Hepatic stellate cell (primary cell): ENCODE measurements at regions not wholly inside any gene's neighbourhood (a gene's known extent, or its start where the extent isn't known, plus 50 kb on each side); places are given as distances from the start of the nearest gene placed in this dataset.
"Not testable (repeated sequence)": the region's sequence is repeated elsewhere in the genome, so short reads cannot be mapped to it uniquely, and the experiment has no call there.

Experiments
- DNase-seq: peaks from one replicate; pipeline ENCODE4 v3.0.0; 2011; ENCODE audit warnings: low spot score

DNA sequence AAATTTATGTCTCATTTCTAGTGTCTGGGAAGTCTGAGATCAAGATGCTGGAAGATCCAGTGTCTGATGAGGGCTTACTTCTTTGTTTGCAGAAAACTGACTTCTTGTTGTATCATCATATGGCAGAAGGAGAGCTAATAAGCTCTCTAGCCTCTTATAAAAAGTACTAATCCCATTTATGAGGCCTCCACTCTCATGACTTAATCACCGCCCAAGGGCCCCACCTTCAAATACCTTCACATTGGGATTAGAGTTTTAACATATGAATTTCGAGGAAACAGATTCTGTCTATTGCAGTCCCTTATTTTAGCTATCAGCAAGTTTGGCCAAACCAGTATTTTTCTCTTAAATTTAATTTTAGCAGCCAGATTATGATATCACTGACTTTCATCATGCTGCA lies 150.2 kb upstream of the TMPRSS15 start:
- DNase-seq = no peak

DNA sequence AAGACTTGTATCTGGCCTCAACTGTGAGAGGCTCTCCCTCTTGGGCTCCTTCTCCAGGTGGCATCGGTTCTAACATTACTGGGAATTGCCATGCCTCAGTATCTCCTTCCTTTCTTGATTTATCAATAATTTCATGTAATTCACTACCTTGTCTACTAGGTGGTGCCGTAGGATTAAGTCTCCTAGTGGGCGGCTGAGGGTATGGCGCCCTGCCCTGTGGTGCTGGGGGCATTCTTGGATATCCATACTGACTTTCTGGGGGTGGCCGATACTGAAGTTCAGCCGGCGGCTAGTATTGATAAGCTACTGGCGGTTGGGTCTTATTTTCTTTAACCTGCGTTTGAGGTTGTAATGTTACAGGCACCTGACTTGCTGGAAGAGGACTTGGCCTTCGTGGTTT lies 164.2 kb upstream of the TMPRSS15 start:
- not testable (repeated sequence) for DNase-seq

DNA sequence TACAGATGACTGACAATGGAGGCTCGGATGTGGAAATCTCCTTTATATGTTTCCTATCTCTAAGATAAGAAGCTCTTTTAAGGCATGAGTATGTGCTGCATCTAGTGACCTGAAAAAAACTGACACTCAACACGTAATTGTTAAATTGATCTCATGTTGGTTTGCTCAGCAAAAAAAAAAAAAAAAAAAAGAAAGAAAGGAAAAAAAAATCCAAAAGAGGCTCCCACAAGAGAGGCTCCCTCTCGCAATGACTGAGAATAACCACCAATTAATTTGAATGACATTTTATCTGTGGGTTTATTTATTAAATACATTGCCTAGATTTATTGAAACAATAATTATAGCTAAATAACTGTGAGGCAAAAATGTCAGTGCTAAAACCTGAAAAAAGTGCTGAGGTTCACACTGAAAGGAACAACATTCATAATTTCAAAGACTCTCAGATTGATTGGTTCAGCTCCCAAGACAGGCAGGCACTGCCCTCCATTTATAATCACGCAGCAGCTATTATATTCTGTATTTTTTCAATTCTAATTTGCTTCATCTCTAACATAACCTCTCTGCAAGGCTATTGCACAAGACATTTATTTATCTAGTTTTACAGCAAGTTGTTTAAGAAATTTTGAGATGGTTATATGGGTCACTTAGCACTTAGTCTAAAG lies 184.5 kb upstream of the TMPRSS15 start:
- DNase-seq = no peak

DNA sequence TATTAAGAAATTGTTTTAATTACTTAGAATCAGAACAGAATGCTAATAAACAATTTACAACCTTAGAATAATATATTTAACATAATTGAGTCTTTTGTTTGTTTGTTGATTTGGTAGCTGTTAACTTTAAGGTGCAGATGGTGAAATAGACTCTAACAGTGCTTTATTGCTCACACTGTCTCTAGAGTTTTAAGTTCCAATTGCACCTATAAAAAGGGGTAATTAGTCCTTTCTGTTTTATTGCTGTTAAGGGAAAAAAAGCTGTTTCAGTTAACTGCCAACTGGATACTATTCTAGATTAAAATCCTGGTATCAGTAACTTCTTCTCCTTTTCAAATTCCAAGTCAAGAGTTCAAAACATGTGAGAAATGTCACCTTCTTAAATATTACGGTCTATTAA lies 197.6 kb upstream of the TMPRSS15 start:
- DNase-seq = no peak

DNA sequence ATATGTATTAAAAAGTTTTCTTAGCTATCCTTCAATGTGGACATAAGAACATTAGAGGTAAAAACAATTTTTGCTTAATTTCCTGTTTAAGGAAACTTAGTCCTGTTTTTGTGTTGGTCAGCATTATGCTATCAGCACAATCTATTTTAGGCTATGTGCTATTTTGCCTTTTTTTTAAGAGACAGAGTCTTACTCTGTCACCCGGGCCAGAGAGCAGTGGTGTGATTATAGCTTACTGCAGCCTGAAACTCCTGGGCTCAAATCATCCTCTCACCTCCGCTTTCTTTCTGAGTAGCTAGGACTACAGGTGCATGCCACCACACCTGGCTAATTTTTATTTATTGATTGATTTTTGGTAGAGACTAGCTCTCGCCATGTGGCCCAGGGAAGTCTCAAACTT lies 199.1 kb upstream of the TMPRSS15 start:
- no peak for DNase-seq

DNA sequence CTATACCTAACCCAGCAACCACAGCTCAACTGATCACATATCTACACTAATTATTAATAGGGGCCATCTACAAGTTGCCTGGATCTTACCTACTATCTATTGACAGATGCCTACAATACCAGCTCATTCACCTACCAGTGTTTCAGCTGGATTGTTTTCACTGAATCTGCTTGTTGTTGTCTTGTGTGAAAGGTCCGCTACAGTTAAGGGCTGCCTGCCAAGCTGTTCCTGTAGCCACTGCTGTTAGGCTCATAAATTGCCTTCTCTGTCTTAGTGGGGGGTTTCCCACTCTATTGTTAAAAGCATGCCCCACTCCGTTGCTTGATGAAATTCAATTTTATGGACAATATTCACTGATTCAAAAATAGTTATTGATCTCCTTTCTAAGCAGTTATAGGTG lies 199.7 kb upstream of the TMPRSS15 start:
- DNase-seq = no peak

DNA sequence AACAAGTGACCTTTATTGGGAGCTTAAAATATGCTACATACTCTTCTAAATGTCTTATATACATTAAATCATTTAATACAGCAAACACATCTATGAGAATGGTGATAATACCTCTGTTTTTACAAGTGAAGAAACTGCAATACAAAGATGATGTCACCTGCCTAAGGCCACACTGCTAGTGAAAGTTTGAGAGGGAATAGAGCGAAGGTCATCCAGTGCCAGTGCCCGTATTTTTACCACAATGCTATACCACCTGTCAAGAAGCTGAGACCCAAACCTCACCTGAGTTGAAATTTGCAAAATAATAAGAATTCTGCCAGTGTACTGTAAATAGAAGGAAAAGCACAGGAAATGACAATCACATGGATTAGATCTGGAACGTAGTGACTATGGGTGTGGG lies 200.4 kb upstream of the TMPRSS15 start:
- DNase-seq = no peak

DNA sequence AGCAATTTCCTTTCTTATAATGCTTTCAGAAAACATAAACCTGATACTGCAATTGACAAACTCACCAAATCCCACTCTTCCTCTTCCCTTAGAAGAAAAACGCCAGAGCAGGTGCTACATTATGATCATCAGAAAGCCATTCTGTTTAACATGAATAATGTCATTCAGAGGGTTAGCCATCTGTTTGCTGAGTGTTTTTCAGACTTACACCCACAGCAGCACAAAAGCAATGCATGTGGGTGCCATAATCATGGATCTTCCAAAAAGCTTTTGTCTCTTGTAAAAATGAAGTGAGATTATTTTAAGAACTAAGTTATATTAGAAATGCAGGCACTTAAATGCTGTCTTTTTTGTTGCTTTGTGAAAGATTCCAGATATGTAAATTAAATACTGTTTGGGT lies 204.6 kb upstream of the TMPRSS15 start:
- no peak for DNase-seq

DNA sequence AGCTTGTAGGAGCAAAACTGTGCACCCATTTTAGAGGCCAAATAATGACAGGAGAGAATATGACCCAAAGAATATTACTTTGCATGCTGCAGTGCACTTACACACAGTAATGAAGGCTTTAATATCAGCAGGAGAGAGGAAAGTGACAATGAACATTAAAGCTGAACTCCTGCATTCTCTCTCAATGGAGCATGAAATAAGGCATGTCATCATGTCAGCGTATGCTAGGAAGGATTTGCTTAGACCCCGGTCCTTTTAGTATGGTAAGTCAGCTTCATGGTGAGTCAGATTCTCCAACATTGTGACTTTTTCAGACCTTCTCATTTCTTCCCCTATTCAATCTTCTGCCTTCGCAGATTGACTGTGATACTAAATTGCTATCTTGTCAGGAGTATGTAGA lies 210.7 kb upstream of the TMPRSS15 start:
- no peak for DNase-seq

DNA sequence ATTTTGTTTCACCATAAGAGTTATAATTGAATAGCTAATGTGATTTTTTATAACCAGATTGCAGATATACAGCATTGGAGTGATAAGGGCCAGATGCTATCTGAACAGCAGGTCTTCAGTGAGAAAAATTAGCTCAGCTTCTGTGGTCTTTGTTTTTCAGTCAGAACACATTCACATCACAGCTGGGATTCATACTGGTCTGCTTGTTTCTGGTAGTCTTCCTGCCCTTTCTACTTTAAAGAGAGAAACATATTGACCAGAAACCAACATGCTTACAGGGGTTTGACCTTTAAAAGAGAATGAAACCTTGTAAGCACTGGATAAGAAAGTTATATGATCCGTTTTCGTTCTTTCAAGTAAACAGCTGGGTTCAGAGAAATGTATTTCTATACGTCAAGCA lies 213.7 kb upstream of the TMPRSS15 start:
- no peak for DNase-seq

DNA sequence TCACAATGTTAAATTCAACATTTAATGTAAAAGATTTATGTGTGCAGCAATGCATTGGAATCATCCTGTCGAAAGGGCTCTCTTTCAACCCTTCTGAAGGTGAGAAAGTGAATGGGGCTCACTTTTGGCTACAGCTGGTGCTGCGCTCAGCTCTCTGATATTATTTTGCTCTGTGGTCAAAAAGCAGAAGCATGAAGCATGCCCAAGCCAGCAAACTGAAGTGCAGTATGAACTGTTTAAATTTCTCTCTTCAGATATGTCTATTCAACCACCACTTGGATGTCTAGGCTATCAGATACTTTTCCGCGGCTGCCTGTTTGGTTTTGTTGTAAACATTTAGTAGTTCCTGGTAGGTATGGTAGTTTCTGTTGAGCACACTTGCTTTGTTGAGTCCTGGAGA lies 216.9 kb upstream of the TMPRSS15 start:
- DNase-seq = no peak

DNA sequence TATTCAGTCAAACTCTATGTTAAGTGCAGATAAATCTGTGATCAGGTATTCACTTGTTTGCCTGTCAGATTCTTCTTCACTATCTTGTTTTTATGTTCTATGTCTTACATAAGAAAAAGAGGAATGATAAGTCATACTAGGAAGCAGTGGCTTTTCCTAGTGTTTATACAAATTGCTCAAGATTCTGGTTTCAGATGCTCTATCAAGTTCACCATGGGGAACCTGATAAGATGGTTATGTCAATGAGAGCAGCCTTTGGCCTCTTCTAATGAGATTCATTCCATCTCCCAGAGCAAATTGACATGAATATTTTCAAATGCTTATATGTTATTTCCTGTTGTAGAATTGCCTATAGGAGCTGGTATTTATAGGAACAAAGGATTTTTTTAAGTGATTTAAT lies 218.8 kb upstream of the TMPRSS15 start:
- no peak for DNase-seq

DNA sequence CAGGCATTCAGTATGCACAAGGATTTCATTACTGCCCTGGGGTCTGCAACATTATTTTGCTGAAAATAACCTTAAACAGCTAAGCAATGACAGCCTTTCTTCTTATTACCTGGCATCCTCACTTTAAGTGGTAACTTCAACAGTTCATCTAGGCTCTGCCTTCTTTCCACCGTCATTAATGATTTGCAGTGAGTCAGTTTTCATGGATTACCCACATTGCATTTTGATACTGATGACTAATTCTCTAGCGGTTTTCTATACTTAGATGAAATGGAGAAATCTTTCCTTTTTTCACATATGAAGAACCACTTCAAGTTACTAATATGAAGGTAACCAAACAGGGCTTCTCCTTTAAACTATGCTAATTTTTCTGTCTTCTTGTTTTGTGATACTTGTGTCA lies 226.9 kb upstream of the TMPRSS15 start:
- no peak for DNase-seq

DNA sequence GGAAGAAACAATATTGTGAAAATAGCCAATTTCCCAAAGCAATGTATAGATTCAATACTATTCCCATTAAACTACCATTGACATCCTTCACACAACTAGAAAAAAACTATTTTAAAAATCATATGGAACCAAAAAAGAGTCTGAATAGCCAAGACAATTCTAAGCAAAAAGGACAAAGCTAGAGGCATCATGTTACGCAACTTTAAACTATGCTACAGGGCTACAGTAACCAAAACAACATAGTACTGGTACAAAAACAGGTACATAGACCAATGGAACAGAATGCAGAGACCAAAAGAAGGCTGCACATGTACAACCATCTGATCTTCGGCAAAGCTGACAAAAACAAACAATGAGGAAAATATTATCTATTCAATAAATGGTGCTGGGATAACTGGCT lies 233.3 kb upstream of the TMPRSS15 start:
- DNase-seq = no peak

DNA sequence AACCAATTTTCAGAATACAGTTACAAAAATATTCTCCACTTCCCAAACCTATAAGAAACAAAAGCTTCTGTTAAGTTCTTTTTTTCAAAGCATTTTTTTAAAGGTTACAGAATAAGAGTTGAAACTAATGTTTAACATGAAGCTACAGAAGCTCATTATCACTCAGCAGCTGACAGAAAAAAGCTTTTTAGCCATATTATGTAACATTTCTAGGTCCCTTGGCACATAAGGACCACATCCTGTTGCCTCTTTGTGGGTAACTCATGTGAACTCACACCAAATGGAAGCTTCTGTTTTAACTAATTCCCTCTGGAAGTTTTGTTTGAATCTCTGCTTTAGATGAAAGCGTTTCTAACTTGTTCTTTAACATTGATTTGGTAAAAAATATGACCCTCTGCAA lies 242.5 kb upstream of the TMPRSS15 start:
- DNase-seq = no peak

DNA sequence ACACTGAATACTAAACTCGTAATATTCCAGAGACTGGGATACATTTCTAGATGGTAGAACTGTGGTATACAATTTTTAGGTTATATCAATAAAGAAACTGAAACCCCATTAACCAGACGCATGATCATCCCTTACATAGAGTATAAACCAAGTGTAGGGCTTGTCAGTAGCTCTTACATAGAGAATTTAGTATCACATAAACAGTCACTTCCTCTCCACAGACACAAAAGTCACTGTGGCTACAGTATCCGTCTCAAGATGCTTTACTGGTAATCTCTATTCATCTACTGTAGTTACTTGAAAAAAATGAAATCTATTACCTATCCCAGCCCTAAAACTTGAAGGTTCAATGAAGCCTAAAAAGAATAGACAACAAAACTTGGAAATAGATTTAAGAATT lies 252.3 kb upstream of the TMPRSS15 start:
- no peak for DNase-seq

DNA sequence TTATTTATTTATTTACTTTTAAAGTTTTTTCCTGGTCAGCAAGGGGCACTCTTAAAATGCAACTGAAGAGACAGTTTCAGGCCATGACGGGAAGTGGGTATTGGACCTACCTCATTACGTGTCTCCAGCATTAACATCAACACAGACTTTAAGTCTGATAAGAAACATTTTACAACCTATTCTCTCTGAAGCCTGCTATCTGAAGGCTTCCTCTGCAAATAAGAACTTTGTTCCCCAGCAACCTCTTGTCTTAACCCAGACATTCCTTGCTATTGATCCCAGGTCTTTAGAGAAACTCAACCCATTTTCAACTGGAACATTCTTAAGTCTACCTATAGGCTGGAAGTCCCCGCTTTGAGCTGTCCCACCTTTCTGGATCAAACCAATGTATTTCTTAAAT lies 258.3 kb upstream of the TMPRSS15 start:
- no peak for DNase-seq

DNA sequence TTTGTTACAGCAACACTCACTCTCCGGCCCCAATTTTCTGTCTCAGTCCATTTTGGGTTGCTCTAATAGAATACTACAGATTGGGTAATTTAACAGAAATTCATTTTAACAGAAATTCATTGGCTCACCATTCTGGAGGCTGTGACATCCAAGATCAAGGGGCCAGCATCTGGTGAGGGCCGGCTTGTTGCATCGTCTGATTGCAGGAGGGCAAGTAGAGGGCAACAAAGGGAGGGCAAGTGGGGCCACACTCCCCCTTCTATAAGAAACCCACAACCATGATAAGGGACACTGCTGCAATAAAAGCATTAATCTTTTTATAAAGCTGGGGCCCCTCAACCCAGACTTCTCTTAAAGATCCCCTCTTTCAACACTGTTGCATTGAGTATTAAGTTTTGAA lies 260.1 kb upstream of the TMPRSS15 start:
- DNase-seq = no peak

DNA sequence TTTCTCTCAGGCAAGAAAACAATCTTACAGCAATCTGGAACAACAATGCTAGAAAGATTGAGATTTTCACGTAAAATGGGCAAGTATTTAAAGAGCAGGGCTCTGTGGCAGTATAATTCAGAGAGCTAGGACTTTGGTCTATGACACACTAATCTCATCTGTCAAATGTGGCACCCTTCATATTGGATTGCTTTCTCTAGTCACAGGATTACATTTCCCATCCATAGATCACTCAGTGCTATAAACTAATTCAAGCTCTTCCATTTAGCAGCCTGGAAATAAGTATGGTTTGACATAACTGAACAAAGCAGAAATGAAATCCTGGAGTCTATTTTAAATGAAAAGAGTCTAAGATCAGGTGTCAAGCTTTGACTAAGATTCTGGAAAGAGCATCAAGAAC lies 263.1 kb upstream of the TMPRSS15 start:
- DNase-seq = no peak

DNA sequence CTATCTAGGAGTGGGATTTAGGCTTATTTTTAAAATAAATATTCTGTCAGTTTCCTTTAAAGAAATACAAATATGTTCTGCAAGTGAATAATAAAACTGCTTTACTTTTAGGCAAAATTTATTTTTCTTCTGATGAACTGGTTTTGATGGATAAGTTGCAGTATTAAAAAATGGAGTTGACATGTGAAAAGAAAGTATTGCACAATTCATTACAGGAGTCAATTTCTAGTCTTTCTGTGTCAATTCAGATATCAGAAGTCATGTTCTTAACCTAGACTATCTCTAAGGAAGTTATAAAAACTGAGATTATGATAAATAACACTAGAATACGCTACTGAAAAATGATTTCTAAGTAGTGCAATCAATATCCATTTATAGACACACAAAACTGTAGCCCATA lies 270.2 kb upstream of the TMPRSS15 start:
- no peak for DNase-seq

DNA sequence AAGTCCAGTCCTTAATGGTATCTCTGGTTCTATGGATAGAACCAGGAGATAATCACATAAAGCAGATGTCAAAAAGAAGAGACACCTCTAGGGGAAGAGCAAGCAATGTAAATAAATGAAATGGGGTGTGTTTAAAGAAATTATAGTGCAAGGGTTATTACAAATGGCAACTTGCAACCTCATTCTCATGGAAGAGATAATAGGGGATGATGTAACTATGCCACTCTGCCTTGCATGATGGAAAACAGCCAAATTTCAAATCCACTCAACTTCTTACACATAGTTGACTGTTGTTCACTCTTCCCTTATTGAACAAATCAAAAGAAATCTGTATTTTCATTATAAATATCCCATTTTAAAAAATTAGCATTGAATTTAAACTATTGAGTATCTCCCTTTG lies 274.0 kb upstream of the TMPRSS15 start:
- DNase-seq = no peak

DNA sequence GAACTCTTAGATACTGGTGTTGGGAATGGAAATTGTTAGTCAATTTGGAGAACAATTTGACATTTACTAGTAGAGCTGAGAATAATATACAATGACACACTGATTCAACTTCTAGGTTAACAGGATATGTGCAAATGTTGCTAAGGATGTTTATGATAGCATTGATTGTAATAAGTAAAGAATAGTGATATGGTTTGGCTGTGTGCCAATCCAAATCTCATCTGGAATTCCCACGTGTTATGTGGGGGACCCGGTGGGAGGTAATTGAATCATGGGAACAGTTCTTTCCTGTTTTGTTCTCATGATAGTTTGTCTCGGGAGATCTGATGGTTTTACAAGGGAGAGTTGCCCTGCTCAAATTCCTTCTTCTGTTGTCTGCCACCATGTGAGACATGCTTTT lies 302.4 kb upstream of the TMPRSS15 start:
- no peak for DNase-seq

DNA sequence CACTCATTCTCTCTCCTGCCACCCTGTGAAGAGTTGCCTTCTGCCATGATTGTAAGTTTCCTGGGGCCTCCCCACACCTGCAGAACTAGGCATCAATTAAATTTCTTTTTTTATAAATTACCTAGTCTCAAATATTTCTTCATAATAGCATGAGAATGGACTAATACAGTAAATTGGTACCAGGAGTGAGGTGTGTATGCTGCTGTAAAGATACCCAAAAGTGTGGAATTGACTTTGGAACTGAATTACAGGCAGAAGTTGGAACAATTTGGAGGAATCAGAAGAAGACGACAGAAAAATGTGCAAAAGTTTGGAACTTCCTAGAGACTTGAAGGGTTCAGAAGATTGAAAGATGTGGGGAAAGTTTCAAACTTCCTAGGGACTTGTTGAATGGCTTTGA lies 308.1 kb upstream of the TMPRSS15 start:
- no peak for DNase-seq

DNA sequence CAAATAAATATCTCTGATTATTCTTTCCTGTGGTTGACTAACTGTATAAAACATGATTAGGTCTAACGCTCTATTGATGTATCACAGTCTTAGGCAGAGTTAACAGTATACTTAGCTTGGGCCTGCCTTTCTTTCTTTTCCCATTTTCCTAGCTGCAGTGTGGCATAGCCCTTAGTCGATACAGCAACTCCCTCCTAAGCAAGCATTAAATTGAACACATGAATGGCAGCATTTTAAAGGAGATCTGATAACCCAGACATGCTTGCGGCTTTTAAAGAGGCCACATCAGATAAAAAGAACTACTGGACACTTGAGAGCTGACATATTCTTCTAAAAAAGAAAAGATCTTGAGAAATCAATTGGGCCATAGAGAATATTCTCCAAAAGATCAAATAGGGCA lies 312.0 kb upstream of the TMPRSS15 start:
- no peak for DNase-seq

DNA sequence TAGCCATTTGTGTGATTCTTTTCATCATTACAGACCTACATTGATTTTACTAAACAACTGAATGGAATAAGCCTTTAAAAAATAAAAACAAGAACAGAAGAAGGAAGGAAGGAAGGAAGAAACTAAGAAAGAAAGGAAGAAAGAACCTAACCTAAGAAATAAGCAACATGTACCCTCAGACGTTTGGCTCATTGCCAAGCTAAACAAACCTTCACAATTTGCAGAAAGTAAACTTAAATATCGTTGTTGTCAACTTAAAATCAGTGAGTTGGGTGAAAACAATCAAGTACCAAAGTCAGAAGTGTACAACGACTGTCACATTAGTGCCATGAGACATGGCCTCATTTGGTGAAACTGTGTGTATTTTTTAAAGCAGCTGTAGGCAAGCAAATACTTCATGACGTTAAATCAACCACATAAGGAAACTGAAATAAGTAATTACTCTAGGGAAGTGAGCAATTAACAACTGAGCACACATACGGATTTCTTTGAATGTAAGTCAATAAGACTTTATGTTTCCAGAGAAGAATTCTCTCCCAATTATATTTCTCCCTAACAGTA lies 313.1 kb upstream of the TMPRSS15 start:
- DNase-seq = no peak
